ENCODE measurements at regions not wholly inside any gene's neighbourhood (a gene's known extent, or its start where the extent isn't known, plus 50 kb on each side); places are given as distances from the start of the nearest gene placed in this dataset.

DNA sequence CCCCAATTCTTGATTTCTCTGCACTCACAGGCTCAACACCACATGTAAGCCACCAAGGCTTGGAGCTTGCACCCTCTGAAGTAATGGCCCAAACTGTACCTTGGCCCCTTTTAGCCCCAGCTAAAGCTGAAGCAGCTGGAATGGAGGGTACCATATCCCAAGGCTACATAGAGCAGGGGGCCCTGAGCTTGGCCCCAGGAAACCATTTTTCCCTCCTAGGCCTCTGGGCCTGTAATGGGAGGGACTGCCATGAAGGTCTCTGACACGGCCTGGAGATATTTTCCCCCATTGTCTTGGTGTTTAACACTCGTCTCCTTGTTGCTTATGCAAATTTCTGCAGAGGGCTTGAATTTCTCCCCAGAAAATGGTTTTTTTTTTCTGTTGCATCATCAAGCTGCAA is 69.7 kb downstream of the SKA1 start:
- TF ChIP-seq, protein P1, sequence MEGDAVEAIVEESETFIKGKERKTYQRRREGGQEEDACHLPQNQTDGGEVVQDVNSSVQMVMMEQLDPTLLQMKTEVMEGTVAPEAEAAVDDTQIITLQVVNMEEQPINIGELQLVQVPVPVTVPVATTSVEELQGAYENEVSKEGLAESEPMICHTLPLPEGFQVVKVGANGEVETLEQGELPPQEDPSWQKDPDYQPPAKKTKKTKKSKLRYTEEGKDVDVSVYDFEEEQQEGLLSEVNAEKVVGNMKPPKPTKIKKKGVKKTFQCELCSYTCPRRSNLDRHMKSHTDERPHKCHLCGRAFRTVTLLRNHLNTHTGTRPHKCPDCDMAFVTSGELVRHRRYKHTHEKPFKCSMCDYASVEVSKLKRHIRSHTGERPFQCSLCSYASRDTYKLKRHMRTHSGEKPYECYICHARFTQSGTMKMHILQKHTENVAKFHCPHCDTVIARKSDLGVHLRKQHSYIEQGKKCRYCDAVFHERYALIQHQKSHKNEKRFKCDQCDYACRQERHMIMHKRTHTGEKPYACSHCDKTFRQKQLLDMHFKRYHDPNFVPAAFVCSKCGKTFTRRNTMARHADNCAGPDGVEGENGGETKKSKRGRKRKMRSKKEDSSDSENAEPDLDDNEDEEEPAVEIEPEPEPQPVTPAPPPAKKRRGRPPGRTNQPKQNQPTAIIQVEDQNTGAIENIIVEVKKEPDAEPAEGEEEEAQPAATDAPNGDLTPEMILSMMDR (IDR thresholded peaks at IDR 0.05): no peak
- ATAC-seq (no peak), DNase-seq (no peak)
- Mint-ChIP-seq H3K27ac (no peak overlapping the region), H3K9me3 (peaks cover 6% of the 10 kb centered on the region), H3K4me3 (no peak overlapping the region), H3K36me3 (ENCODE audit: low read depth) (no peaks in the 10 kb centered on the region), H3K4me1 (ENCODE audit: low read depth) (no peaks in the 10 kb centered on the region), H3K27me3 (peaks cover 15% of the 10 kb centered on the region)
- CTCF ChIA-PET: no interaction called here
- POLR2A ChIA-PET: no interaction called here
- intact Hi-C loops (cut with micrococcal nuclease): no loop called here

- intact Hi-C loops (cut with micrococcal nuclease): no loop called here
- no peak for DNase-seq
- no peak for ATAC-seq
- TF ChIP-seq, protein P1 (IDR thresholded peaks at IDR 0.05): no peak
- no peaks in the 10 kb centered on the region for H3K4me1 Mint-ChIP-seq (ENCODE audit: low read depth)
- H3K4me3 Mint-ChIP-seq: no peak overlapping the region
- ChIA-PET CTCF (interaction anchor here (1.8 kb wide), 1 partner anchor 89 kb away, joined by 3 read pairs; no protein-coding TSS in a partner anchor), POLR2A (no interaction called here)
- no peaks in the 10 kb centered on the region for H3K36me3 Mint-ChIP-seq (ENCODE audit: low read depth)
- H3K27ac Mint-ChIP-seq: no peak overlapping the region
- peaks cover 6% of the 10 kb centered on the region for H3K9me3 Mint-ChIP-seq
- peaks cover 17% of the 10 kb centered on the region for H3K27me3 Mint-ChIP-seq
Observed at GRCh38 chr18:50446629-50447028, 71.8 kb downstream of the SKA1 start.

DNA sequence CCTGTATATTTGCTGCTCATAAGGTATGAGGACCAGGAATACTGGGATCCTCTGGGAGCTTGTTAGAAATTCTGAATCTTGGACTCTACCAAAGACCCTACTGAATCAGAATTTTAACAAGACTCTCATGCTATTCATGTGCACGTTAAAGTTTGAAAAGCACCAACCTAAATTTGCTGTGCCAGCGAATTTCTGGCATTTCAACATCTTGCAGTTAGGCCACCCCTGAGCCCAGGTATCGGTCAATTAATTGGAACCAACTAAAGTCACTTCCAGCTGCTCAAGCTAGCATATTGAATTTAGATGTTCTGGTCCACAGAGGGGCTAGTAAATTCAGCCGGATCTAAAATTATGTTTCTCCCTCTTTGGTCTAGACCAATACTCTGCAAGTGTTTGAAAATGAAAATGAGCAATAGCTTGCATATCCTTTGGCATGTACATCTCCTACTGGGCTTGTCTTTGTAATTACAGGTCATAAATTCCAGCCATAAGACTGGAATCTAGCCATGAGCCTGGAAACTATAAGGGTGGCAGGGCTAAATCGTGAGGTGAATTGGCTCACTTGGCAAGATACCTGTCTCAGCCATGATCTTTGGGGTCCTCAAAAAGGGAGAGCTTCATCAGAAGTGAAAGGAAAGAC is 72.4 kb downstream of the SKA1 start:
- Mint-ChIP-seq H3K9me3 (peaks cover 6% of the 10 kb centered on the region), H3K4me1 (ENCODE audit: low read depth) (no peaks in the 10 kb centered on the region), H3K4me3 (no peak overlapping the region), H3K27ac (no peak overlapping the region), H3K27me3 (peaks cover 17% of the 10 kb centered on the region), H3K36me3 (ENCODE audit: low read depth) (no peaks in the 10 kb centered on the region)
- POLR2A ChIA-PET: no interaction called here
- TF ChIP-seq, protein P1 (IDR thresholded peaks at IDR 0.05): no peak
- intact Hi-C loops (cut with micrococcal nuclease): no loop called here
- CTCF ChIA-PET: interaction anchor here (1.8 kb wide), 1 partner anchor 90 kb away, joined by 3 read pairs; no protein-coding TSS in a partner anchor
- ATAC-seq (no peak), DNase-seq (no peak)

DNA sequence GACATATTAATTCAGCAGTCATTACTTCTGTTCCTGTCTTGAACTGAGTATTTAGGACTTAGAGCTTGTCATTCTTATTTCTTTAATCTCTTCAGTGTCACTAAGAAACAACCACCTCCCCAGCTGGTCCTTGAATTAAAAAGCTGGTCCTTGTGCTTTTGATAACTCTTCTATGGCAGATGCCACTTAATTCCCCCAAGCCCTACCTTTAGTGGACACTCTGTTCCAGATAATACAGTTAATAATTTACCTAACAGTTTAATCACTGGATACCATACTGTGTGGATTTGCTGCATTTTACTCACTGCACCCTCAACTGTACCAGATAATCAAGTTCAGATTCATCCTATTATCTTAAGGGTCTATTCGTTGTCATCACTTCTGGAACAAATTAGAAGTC is 73.1 kb downstream of the SKA1 start:
- Mint-ChIP-seq H3K4me3 (no peak overlapping the region), H3K4me1 (ENCODE audit: low read depth) (no peaks in the 10 kb centered on the region), H3K27ac (no peak overlapping the region), H3K9me3 (peaks cover 6% of the 10 kb centered on the region), H3K27me3 (peaks cover 17% of the 10 kb centered on the region), H3K36me3 (ENCODE audit: low read depth) (no peaks in the 10 kb centered on the region)
- TF ChIP-seq, protein P1 (IDR thresholded peaks at IDR 0.05): no peak
- intact Hi-C loops (cut with micrococcal nuclease): no loop called here
- ChIA-PET POLR2A (no interaction called here), CTCF (no interaction called here)
- no peak for DNase-seq
- no peak for ATAC-seq

DNA sequence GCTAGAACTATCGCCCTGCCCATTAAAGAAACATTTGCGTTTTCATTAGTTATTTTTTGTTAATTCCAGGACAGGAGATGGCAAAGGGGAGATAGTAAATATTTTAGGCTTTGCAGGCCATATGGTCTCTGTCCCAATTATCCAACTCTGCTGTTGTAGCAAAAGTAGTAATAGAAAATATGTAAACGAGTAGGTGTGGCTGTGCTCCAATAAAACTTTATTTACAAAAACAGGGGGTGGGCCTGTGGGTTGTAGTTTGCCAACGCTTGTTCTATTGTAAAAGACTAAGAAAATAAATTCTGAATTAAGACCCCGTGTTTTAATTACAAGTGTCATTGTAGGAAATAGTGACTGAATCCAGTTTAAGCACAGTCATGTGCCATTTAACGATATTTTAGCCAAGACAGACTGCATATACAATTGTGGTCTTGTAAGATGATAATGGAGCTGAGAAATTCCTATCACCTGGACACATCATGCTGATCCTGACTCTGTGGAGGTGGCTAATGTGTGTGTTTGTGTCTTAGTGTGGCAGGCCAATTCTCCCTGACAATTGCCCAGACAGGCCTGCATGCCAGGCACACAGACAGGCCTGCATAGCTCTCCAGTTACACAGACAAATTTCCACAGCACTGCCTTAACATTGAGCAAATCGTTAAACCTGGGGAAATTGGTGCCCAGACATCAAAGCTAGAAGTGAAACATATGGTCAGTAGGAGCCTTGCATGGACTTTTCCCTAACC is 76.4 kb downstream of the SKA1 start:
- Mint-ChIP-seq H3K27me3 (peaks cover 16% of the 10 kb centered on the region), H3K4me3 (no peak overlapping the region), H3K36me3 (ENCODE audit: low read depth) (no peaks in the 10 kb centered on the region), H3K27ac (no peak overlapping the region), H3K4me1 (ENCODE audit: low read depth) (no peaks in the 10 kb centered on the region), H3K9me3 (no peaks in the 10 kb centered on the region)
- TF ChIP-seq, protein P1 (IDR thresholded peaks at IDR 0.05): no peak
- no peak for ATAC-seq
- CTCF ChIA-PET: no interaction called here
- intact Hi-C loops (cut with micrococcal nuclease): no loop called here
- no peak for DNase-seq
- POLR2A ChIA-PET: no interaction called here
